ENCODE measurements at regions not wholly inside any gene's neighbourhood (a gene's known extent, or its start where the extent isn't known, plus 50 kb on each side); places are given as distances from the start of the nearest gene placed in this dataset.
A peak's percentile ranks its signal among the peaks of the same experiment; 100 is the strongest.
"Not testable (repeated sequence)": the region's sequence is repeated elsewhere in the genome, so short reads cannot be mapped to it uniquely, and the experiment has no call there.

DNA sequence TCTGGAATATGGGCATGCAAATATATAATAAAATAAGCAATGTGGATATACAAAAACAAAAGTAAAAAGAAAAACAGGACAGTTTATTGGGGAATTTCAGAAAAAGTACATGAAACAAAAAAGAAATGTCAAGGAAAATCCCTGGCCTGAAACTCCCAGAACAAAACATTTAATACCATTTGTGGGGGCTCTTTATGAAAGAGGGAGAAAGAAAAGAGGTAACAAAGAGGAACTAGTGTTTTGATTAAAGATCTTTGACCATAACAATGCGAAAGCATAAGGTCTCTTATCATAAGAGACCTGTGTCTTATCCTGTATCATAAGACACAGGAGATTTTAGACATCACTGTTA lies 88.6 kb upstream of the ARID1B start:
- no peak for DNase-seq (ENCODE audit: low spot score)

DNA sequence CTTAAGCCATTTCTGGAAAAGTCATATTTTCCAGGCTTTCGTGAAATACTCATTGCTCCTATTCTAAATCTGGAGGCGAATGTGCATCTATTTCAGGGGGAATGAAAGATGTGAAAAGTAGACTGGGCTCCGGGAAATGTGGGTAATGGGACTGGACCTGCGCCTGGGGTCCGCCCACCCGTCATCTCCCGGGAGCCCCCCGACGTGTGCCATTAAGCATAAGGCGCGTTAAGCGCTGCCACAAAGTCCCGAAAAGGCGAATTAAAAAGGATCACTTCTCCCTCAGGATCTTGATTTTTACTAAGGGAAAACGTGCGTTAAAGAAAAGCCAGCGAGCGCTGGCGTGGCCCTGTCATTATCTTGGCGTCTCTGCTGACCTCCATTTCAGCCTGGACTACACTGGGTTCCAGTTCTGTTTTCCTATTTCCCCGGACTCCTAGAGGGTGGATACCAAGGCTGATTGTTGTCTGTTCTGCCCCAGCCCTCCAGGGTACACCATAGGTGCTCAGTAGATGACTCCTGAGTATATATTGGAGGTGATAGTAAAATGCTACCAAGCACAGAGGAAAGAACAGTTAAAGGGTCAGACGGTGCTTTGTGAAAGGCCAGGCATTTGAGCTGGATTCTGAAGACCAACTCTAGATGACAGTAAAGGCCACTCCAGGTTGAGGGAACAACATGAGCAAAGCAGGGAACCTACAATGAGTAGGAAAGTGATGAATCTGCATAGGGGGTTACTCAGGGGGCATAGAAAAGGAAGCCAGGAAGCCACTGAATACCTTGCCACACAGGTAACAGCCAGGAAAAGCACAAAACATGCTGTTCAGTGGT lies 89.2 kb upstream of the ARID1B start:
- DNase-seq (ENCODE audit: low spot score) = no peak

DNA sequence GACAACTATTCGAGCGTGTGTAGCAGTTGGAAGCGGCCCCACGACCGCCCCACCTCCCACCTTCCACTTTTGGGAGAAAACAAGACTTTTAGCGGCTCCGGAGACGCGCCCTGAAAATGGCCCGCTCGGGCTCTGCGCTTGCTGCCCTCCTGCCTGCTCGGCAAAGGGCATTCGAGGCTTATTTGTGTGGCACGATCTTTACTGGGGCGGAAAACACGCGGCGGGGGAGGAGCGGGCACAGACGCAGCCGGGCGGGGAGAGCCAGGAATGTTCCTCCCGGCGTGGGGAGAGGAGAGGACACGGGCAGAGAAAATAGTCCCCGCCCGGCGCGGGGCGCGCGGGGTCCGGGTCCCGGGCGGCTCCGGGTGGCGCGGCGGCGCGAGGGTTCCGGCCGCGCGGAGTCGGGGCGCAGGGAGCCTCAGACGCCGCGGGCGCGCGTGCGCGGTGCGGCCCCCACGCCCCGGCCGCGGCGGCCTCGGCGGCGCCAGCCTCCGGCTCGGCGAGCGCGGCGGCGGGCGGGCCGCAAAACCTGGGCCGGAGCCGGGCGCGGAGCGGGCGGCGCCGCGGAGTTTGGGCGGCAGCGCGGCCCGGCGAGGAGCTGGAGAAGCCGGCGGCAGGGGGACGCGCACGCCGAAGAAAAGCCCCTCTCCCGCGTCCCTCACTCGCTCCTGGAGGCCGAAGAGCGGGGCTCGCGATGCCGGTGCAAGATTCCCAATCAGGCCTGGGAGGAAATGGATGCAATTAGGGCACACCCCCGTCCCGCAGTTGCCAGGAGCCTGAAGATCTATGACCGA lies 90.0 kb upstream of the ARID1B start:
- peak; percentile 77 for DNase-seq (ENCODE audit: low spot score)

- DNase-seq (ENCODE audit: low spot score) = peak; percentile 63
Measured at GRCh38 chr6:156686301-156686994, 90.7 kb upstream of the ARID1B start.

DNA sequence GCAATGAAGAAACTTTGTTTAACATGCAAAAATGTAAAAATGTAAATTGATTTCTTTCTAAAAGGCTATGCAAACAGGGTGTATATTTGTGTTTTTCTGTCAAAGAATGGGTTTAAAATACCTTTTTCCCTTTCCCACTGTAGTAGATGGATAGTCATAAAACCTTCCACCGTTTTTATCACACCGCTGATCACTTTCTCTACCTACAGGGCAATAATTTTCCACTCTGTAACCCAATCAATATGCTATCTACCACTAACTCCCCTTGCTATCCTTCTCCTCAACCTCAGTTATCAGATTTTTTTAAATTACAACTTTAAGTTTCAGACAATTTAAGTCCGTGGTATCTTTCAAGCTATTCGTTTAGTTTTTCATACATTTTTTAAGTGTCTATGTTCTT lies 91.4 kb upstream of the ARID1B start:
- no peak for DNase-seq (ENCODE audit: low spot score)

- DNase-seq (ENCODE audit: low spot score) = no peak
Measured at GRCh38 chr6:156683821-156684220, 93.4 kb upstream of the ARID1B start.

GRCh38 chr6:156676721-156677120 lies 100.5 kb upstream of the ARID1B start:
- DNase-seq (ENCODE audit: low spot score) = no peak

DNA sequence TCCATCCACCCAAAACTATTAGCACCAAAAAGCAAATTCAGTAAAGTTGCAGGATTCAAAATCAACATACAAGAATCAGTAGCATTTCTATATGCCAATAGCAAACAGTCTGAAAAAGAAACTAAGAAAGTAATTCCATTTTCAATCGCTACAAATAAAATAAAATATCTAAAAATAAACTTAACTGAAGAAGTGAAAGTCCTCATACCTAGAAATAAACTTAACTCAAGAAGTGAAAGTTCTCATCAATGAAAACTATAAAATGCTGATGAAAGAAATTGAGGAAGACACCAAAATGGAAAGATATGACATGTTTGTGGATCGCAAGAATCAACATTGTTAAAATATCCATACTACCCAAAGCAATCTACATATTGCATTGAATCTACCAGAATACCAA lies 103.0 kb upstream of the ARID1B start:
- no peak for DNase-seq (ENCODE audit: low spot score)

DNA sequence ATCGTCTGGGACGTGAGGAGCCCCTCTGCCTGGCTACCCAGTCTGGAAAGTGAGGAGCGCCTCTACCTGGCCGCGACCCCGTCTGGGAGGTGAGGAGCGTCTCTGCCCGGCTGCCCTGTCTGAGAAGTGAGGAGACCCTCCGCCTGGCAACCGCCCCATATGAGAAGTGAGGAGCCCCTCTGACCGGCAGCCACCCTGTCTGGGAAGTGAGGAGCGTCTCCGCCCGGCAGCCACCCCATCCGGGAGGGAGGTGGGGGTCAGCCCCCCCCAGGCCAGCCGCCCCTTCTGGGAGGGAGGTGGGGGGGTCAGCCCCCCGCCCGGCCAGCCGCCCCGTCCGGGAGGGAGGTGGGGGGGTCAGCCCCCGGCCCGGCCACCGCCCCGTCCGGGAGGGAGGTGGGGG lies 107.1 kb upstream of the ARID1B start:
- DNase-seq (ENCODE audit: low spot score) = not testable (repeated sequence)

DNA sequence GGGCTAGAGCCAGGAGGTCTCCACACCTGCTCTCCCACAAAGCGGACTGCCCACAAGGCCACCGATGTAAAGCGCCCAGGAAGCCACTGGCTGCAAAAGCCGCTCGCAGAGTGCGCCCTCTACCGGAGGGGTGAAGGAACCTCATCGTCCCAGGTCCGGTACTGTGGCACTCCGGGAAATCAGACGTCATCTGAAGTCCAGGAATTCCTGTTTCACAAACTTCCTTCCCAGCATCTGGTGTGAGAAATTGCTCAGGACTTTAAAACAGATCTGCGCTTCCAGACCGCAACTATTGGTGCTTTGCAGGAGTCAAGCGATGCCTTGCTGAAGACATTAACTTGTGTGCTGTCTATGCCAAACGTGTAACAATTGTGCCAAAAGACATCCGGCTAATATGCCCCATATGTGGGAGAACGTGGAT lies 115.1 kb upstream of the ARID1B start:
- no peak for DNase-seq (ENCODE audit: low spot score)

- DNase-seq (ENCODE audit: low spot score) = no peak
Measured at GRCh38 chr6:156660389-156660788, 116.8 kb upstream of the ARID1B start.

DNA sequence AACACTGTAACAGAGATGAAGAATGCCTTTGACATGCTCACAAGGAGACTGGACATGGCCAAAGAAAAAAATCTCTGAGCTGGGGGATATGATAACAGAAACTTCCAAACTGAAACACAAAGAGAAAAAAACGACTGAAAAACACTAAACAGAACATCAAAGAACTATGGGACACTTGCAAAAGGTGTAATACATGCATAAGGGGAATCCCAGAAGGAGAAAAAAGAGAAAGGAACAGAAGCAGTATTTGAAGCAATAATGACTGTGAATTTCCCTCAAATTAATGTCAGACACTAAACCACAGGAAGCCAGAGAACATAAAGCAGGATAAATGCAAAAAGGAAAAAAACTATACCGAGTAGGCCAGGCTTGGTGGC lies 117.4 kb upstream of the ARID1B start:
- no peak for DNase-seq (ENCODE audit: low spot score)

DNA sequence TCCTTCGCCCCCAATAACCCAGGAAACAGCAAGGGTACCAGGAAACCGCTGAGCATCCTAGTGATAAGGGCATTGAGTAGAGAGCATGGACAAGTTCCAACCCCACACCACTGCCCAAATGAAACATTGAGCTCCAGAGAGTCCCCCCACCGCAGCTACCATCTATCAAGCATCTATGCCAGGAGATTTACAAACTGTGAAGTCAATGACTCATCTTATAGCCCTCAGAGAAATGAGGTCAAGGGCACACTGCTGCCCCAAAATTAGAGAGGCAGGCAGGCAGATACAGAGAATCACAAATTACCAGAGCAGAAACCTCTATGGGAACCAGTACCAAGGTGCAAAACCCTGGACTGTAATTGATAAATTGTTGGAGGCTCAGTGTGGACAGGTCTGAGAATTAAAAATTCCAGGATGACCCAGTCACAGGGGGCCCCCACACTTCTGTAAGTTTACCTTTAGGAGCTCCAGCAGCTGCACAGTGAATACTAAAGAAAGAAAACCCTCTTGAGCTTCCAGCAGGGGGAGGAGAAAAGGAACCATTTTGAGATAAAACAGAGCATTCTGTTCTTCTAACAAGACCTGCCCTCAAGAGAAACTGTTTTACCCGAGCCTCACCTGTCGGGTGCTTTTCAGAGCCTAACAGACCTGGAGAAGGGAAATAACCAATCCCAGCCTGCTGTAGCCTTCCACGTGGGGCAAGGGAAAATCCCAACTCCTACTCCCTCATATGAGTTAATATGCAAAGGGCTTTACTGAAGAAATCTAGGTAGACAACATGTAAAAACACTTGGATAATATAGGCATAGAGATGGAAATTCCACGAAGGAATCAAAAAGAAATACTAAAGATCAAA lies 118.0 kb upstream of the ARID1B start:
- DNase-seq (ENCODE audit: low spot score) = no peak

DNA sequence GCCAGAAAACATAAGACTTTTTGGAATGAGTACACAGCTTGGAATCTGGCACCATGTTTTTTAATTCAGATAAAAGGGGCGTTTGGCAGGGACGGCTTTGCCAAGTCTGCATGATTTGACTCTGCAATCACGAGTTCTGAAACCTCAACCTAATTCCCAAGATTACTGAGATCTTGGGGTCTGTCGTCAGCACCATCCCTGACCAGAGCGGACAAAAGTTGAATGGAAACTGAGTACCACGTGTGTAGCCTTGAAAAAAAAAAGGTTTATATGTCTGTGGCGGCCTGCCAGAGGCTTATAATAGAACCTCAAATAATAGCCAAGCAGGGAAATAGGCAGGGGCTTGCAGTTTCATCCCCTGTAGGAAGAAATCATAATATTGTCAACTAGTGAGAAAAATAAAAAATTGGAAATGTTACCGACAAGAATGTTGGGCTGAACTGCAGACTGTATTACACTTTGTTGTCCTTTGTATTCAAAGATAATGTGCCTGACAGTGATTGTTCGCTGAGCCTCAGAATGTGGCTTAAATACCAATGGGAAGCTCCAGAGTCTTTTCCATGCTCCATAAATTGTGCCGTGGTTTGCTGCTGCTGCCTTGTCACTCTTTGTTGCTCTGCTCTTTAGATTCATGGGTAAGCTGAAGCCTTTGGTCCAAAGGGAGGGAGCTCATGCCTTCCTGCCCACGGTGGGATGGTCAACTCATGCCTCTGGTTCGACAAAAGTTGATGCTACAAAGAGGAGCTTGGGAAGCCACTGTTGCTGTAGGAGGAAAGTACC lies 118.8 kb upstream of the ARID1B start:
- DNase-seq (ENCODE audit: low spot score) = peak; percentile 63

- DNase-seq (ENCODE audit: low spot score) = no peak
Measured at GRCh38 chr6:156657296-156657695, 119.9 kb upstream of the ARID1B start.

DNA sequence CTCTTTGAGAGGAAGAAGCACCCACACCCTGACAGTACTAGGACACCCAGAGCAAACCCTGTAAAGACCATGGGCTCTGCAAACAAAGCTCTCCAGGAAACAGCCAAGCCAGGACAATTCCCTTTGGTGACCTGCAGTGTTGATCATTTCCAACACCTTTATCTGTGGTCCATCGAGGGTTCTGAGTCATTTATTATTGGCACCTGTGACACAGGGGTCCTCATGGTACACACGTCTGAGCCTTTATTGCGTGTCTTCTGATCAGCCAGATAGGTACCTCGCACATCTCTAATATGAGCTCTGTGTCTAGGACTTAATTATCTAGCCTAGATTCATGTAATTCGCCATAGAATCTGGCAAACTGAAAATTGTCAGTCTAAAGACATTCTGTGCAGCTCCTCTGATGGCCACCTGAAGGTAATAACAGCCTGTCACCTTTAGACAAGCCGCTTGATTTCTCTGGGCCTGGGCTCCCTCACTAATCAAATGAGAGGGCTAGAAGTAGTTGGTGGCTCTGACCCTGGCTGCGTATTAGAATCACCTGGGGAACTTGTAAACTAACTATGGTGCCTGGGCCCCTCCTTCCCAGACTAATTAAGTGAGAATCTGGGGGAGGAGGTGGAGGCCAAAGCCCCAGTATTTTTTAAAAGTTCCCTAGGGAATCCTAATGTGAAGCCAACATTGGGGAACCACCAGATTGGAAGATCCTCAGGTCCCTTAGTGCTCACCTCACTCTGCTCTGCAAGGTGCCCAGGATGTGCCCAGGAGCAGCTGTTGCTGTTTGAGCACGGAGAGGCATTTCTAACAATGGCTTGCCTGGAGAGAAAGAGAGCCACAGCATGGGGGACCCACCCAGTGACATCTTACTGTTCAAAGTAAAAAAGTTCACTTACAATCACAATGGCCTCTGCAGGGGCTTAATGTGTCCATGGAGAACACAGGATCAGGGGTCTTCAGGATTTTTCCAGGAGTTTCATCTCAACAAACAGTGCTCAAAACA lies 122.0 kb upstream of the ARID1B start:
- no peak for DNase-seq (ENCODE audit: low spot score)

DNA sequence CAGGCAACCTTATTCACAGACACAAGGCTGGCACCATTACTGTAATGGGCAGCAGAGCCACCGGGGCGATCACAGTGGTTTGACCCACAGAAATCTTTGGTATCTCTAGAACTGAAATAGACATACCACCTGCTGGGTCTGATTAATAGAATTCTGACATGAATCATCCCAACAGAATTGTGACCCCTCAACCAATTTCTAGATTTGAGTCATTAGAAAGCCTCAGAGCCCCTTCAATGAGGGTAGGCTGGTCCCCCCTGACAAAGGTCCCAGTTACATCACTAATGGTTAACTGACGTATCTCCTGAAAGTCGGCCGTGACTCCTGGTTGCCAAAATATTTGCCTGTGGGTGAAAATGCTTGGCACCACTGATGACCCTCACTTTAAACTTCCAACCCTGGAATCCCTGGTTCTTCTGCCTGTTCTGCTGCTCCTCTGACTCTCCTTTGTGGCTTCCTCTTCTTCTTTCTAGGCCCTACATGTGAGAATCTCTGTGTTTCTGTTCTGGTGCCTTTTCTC lies 124.9 kb upstream of the ARID1B start:
- no peak for DNase-seq (ENCODE audit: low spot score)

- DNase-seq (ENCODE audit: low spot score) = no peak
Measured at GRCh38 chr6:156651486-156651885, 125.7 kb upstream of the ARID1B start.

GRCh38 chr6:156650896-156651390 lies 126.2 kb upstream of the ARID1B start:
- no peak for DNase-seq (ENCODE audit: low spot score)

All from COLO829 (cell line).